Endothelial cell of umbilical vein (primary cell): ENCODE measurements at regions not wholly inside any gene's neighbourhood (a gene's known extent, or its start where the extent isn't known, plus 50 kb on each side); places are given as distances from the start of the nearest gene placed in this dataset.

Experiments used
- BruUV-seq: library from RNA; stranded (reverse); fragments of 400-500 nt; replicated peaks from 2 replicates; lab custom pipeline; 2021; lab: Mats Ljungman, UMichigan
- CTCF ChIA-PET: fragments of 300-600, 350-600 bp; sonication (Branson Sonifier 250); formaldehyde crosslinking; loops from one replicate; lab custom pipeline; 2021; ENCODE audit warnings: antibody characterized with exemption, inconsistent platforms; lab: Charles Lee
- POLR2A ChIA-PET: fragments of 300-600, 350-600 bp; sonication (Branson Sonifier 250); formaldehyde crosslinking; loops from one replicate; lab custom pipeline; 2021; ENCODE audit warnings: antibody characterized with exemption, inconsistent platforms; lab: Charles Lee
- DNase-seq: peaks from one replicate; pipeline ENCODE4 v3.0.0-alpha.2; 2011; ENCODE audit warnings: low read depth, low spot score
- FAIRE-seq: peaks from 2 replicates; lab custom pipeline; 2011; peaks lifted over from hg19 to GRCh38; lab: Jason Lieb, UNC
- H2AFZ ChIP-seq: 2 replicates; pipeline ENCODE4 v1.6.0; 2012; ENCODE audit warnings: low read depth, low read length, control low read depth, inconsistent platforms
- H3K27ac ChIP-seq: 2 replicates; pipeline ENCODE4 v1.5.1; 2011; ENCODE audit warnings: low read depth, mild to moderate bottlenecking, control low read depth, low read length, moderate library complexity; ENCODE audit not compliant: insufficient read depth
- H3K27me3 ChIP-seq, 2 experiments: 2 replicates each; pipeline versions ENCODE4 v1.6.0 to v1.6.1; 2011; ENCODE audit warnings: low read length in 2 of 2, mixed read lengths in 1 of 2; ENCODE audit not compliant: control insufficient read depth in 2 of 2, insufficient read depth in 2 of 2
- H3K36me3 ChIP-seq, 2 experiments: 2 replicates in 1 of 2; 3 replicates in 1 of 2; pipeline ENCODE4 v1.5.1; 2011; ENCODE audit warnings: low read length in 2 of 2, mild to moderate bottlenecking in 1 of 2, moderate library complexity in 1 of 2; ENCODE audit not compliant: control insufficient read depth in 2 of 2, insufficient read depth in 2 of 2; ENCODE audit errors: extremely low read depth in 1 of 2
- H3K4me1 ChIP-seq: 3 replicates; pipeline ENCODE4 v1.5.1; 2011; ENCODE audit warnings: mild to moderate bottlenecking, low read length; ENCODE audit not compliant: control insufficient read depth, insufficient read depth; ENCODE audit errors: extremely low read depth
- H3K4me2 ChIP-seq: 2 replicates; pipeline ENCODE4 v1.6.1; 2011; ENCODE audit warnings: low read length, control low read depth, mixed read lengths; ENCODE audit not compliant: insufficient read depth
- H3K4me3 ChIP-seq, 3 experiments: fragments of 200-600 bp in 1 of 3; sonication (generic), shearing (Covaris generic) in 1 of 3; replicated peaks in 1 of 3; 2 replicates each; pipeline ENCODE4 v1.5.1; 2011 to 2016; ENCODE audit warnings: control low read depth in 3 of 3, low read length in 3 of 3, mild to moderate bottlenecking in 2 of 3, inconsistent platforms in 1 of 3, low read depth in 1 of 3, moderate library complexity in 1 of 3; ENCODE audit not compliant: insufficient read depth in 1 of 3
- H3K79me2 ChIP-seq: 2 replicates; pipeline ENCODE4 v1.6.0; 2012; ENCODE audit warnings: low read length, inconsistent platforms; ENCODE audit not compliant: control insufficient read depth, insufficient read depth
- H3K9ac ChIP-seq: replicated peaks from 2 replicates; pipeline ENCODE3; 2011; ENCODE audit warnings: low read length, control low read depth; ENCODE audit not compliant: insufficient read depth; ENCODE audit errors: extremely low read depth
- H3K9me1 ChIP-seq: replicated peaks from 3 replicates; pipeline ENCODE4 v1.6.0; 2011; ENCODE audit warnings: mild to moderate bottlenecking, low read length; ENCODE audit not compliant: control insufficient read depth, insufficient read depth; ENCODE audit errors: extremely low read depth
- H3K9me3 ChIP-seq: replicated peaks from 2 replicates; pipeline ENCODE4 v1.5.1; 2012; ENCODE audit warnings: low read length, inconsistent platforms; ENCODE audit not compliant: control insufficient read depth, insufficient read depth
- H4K20me1 ChIP-seq: replicated peaks from 2 replicates; pipeline ENCODE3; 2011; ENCODE audit warnings: mild to moderate bottlenecking, low read length; ENCODE audit not compliant: control insufficient read depth, insufficient read depth; ENCODE audit errors: extremely low read depth
- EZH2 ChIP-seq: IDR thresholded peaks from 2 replicates; pipeline ENCODE4 v1.6.1; 2012; ENCODE audit warnings: borderline replicate concordance, low read depth, mild to moderate bottlenecking, moderate library complexity, low read length, inconsistent platforms; ENCODE audit not compliant: severe bottlenecking
- FOS ChIP-seq: IDR thresholded peaks from 2 replicates; pipeline ENCODE4 v1.6.1; 2011; ENCODE audit warnings: mild to moderate bottlenecking, low read length, moderate library complexity, borderline replicate concordance; ENCODE audit not compliant: insufficient read depth
- GATA2 ChIP-seq: IDR thresholded peaks from 2 replicates; pipeline ENCODE4 v1.7.0; 2011; ENCODE audit warnings: low read depth, mild to moderate bottlenecking, moderate library complexity, mixed read lengths, low read length; ENCODE audit not compliant: insufficient read length, insufficient read depth
- JUN ChIP-seq: IDR thresholded peaks from 2 replicates; pipeline ENCODE4 v1.6.1; 2011; ENCODE audit warnings: borderline replicate concordance, low read depth; ENCODE audit not compliant: insufficient read length, insufficient read depth
- MYC ChIP-seq: IDR thresholded peaks from one replicate; pipeline ENCODE4 v1.6.1; 2011; ENCODE audit warnings: mild to moderate bottlenecking, low read depth, low read length
- POLR2A ChIP-seq: IDR thresholded peaks from 2 replicates; pipeline ENCODE4 v1.6.1; 2012; ENCODE audit warnings: low read depth, mild to moderate bottlenecking, control low read depth, low read length
- POLR2AphosphoS5 ChIP-seq: IDR thresholded peaks from 2 replicates; pipeline ENCODE4 v1.6.1; 2012; ENCODE audit warnings: low read depth, mild to moderate bottlenecking, control low read depth, low read length, moderate library complexity; ENCODE audit not compliant: insufficient read depth
- dilution Hi-C: fragments of 300-500 bp; cut with MboI; formaldehyde crosslinking; loops from one replicate; pipeline ENCODE4 v1.15.0; 2019; ENCODE audit warnings: low sequenced_read_pairs; ENCODE audit not compliant: extremely low pct_ligation_motif_present
- intact Hi-C: fragments of 100-400 bp; cut with micrococcal nuclease; formaldehyde crosslinking; loops from one replicate; pipeline ENCODE4 v1.10.0; 2022
- TF ChIP-seq, protein P1 (sequence below), 2 donors: IDR thresholded peaks; 1 replicate in 1 of 2; 2 replicates in 1 of 2; pipeline ENCODE4 v1.5.1; 2011; ENCODE audit warnings: low read length in 2 of 2, mild to moderate bottlenecking in 2 of 2, moderate library complexity in 2 of 2, control low read depth in 1 of 2, inconsistent platforms in 1 of 2, low read depth in 1 of 2; ENCODE audit not compliant: insufficient read depth in 1 of 2; ENCODE audit errors: extremely low read depth in 1 of 2
- TF ChIP-seq, protein P2 (sequence below): IDR thresholded peaks from 2 replicates; pipeline ENCODE4 v1.6.1; 2011; ENCODE audit not compliant: insufficient read depth, insufficient read length

DNA sequence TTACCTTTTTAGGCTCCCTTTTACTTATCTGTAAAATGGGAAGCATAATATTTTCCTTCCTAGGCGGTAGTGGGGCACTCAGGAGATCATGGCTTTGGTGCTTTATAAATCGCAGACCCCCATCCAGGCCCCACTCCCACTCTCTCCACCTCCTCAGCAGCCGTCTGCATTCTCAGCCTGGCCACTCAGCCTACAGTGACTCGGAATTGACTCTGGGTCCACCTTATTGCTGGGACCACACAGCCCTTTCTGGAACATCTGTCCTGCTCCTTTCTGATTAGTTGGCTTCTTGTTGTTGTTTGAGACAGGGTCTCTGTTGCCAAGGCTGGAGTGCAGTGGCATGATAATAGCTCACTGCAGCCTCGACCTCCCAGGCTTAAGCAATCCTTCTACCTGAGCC is 76.5 kb downstream of the RPLP1 start:
- no peak for FAIRE-seq
- Histone ChIP-seq H3K79me2 (no peaks in the 10 kb centered on the region), H3K4me1 (peaks cover 4% of the 10 kb centered on the region), H4K20me1 (no peaks in the 10 kb centered on the region), H3K27ac (no peak overlapping the region), H3K27me3 (no peaks in the 10 kb centered on the region), H3K9ac (no peak overlapping the region), H2AFZ (no peak overlapping the region), H3K9me3 (no peaks in the 10 kb centered on the region), H3K4me3 (no peak overlapping the region), H3K9me1 (no peaks in the 10 kb centered on the region), H3K36me3 (no peaks in the 10 kb centered on the region), H3K4me2 (no peak overlapping the region)
- POLR2A ChIA-PET = no interaction called here
- dilution Hi-C loops (no loop called here), intact Hi-C loops (no loop called here)
- TF ChIP-seq GATA2 (no peak), FOS (no peak), POLR2AphosphoS5 (no peak), JUN (no peak), MYC (no peak), POLR2A (no peak), EZH2 (no peak)
- TF ChIP-seq, protein P1, sequence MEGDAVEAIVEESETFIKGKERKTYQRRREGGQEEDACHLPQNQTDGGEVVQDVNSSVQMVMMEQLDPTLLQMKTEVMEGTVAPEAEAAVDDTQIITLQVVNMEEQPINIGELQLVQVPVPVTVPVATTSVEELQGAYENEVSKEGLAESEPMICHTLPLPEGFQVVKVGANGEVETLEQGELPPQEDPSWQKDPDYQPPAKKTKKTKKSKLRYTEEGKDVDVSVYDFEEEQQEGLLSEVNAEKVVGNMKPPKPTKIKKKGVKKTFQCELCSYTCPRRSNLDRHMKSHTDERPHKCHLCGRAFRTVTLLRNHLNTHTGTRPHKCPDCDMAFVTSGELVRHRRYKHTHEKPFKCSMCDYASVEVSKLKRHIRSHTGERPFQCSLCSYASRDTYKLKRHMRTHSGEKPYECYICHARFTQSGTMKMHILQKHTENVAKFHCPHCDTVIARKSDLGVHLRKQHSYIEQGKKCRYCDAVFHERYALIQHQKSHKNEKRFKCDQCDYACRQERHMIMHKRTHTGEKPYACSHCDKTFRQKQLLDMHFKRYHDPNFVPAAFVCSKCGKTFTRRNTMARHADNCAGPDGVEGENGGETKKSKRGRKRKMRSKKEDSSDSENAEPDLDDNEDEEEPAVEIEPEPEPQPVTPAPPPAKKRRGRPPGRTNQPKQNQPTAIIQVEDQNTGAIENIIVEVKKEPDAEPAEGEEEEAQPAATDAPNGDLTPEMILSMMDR (IDR thresholded peaks at IDR 0.05; ENCODE audit: extremely low read depth in 1 of 2, insufficient read depth in 1 of 2, low read depth in 1 of 2, low read length in 2 of 2) = no peak
- TF ChIP-seq, protein P2, sequence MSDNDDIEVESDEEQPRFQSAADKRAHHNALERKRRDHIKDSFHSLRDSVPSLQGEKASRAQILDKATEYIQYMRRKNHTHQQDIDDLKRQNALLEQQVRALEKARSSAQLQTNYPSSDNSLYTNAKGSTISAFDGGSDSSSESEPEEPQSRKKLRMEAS = no peak
- DNase-seq = no peak
- BruUV-seq = no TSS peak
- CTCF ChIA-PET = interaction anchor here (1.7 kb wide), 1 partner anchor 8 kb away, joined by 5 read pairs; no protein-coding TSS in a partner anchor
